Anterior cingulate cortex (tissue), 58 donors: ENCODE measurements at regions not wholly inside any gene's neighbourhood (a gene's known extent, or its start where the extent isn't known, plus 50 kb on each side); places are given as distances from the start of the nearest gene placed in this dataset.

Experiments used
- DNase-seq, 58 donors: peaks; one replicate each; lab custom pipeline; 2025; lab: John Stamatoyannopoulos, UW

- no peak for DNase-seq
Observed at GRCh38 chr14:49405291-49405690, 180.9 kb downstream of the RPS29 start.

- no peak for DNase-seq
Observed at GRCh38 chr14:49401373-49401772, 184.8 kb downstream of the RPS29 start.

- no peak for DNase-seq
Observed at GRCh38 chr14:49396801-49397200, 189.4 kb downstream of the RPS29 start.

- DNase-seq = no peak
Observed at GRCh38 chr14:49381778-49382177, 204.4 kb downstream of the RPS29 start.

GRCh38 chr14:49367696-49368095 is 218.5 kb downstream of the RPS29 start:
- DNase-seq = no peak

GRCh38 chr14:49366416-49366815 is 219.8 kb downstream of the RPS29 start:
- DNase-seq = no peak

- DNase-seq = no peak
Observed at GRCh38 chr14:49364752-49365117, 221.4 kb downstream of the RPS29 start.

- no peak for DNase-seq
Observed at GRCh38 chr14:49363821-49364751, 222.1 kb downstream of the RPS29 start.

- DNase-seq = no peak
Observed at GRCh38 chr14:49362916-49363315, 223.3 kb downstream of the RPS29 start.

- DNase-seq = no peak
Observed at GRCh38 chr14:49339130-49339529, 247.1 kb downstream of the RPS29 start.

GRCh38 chr14:49319810-49320209 is 266.4 kb downstream of the RPS29 start:
- DNase-seq = no peak

GRCh38 chr14:49315570-49315969 is 270.6 kb downstream of the RPS29 start:
- DNase-seq = no peak

GRCh38 chr14:49314737-49315136 is 271.4 kb downstream of the RPS29 start:
- no peak for DNase-seq

- DNase-seq = no peak
Observed at GRCh38 chr14:49313108-49313507, 273.1 kb downstream of the RPS29 start.

- DNase-seq = no peak
Observed at GRCh38 chr14:49310298-49310697, 275.9 kb downstream of the RPS29 start.

- DNase-seq = no peak
Observed at GRCh38 chr14:49306152-49306751, 279.9 kb downstream of the RPS29 start.

- DNase-seq = peak in 35 of 58 donors; percentile 0 to 71 (median 13)
Observed at GRCh38 chr14:49303946-49304516, 282.1 kb downstream of the RPS29 start.

- DNase-seq = no peak
Observed at GRCh38 chr14:49297102-49297501, 289.1 kb downstream of the RPS29 start.

- no peak for DNase-seq
Observed at GRCh38 chr14:49294621-49295148, 291.5 kb downstream of the RPS29 start.

- no peak for DNase-seq
Observed at GRCh38 chr14:49287004-49287403, 299.2 kb downstream of the RPS29 start.

- DNase-seq = no peak
Observed at GRCh38 chr14:49286257-49286983, 299.8 kb downstream of the RPS29 start.
